ENCODE measurements at regions not wholly inside any gene's neighbourhood (a gene's known extent, or its start where the extent isn't known, plus 50 kb on each side); places are given as distances from the start of the nearest gene placed in this dataset.
"Not testable (repeated sequence)": the region's sequence is repeated elsewhere in the genome, so short reads cannot be mapped to it uniquely, and the experiment has no call there.

DNA sequence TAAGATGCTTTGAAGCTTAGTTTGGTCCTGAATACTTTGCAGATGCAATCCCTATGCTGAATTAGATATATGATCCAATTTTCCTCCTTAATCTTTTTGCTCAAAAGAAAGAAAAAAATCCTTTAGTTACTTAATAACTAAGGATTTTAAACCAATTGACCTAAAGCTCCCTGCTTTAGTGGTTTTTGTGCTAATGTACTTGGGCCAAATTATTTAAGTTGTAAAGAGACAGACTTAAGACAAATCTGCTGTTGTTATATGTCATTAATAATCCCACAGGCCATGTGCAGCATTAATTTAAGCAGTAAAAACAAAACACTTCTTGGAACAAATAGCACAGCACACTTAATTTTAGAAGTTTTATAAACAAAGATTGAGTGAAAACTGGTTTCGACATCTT is 776.1 kb upstream of the SEMA6D start:
- no peak for TF ChIP-seq PAX5 (IDR thresholded peaks at IDR 0.05; ENCODE audit: insufficient read depth, low read length, severe bottlenecking)
- TF ChIP-seq POLR2A (IDR thresholded peaks at IDR 0.05; ENCODE audit: low read depth, low read length), result no peak
- TF ChIP-seq TAF1 (IDR thresholded peaks at IDR 0.05; ENCODE audit: low read depth, low read length), result no peak
- TF ChIP-seq POU2F2 (IDR thresholded peaks at IDR 0.05; ENCODE audit: low read depth, low read length), result no peak
- TF ChIP-seq POLR2AphosphoS5 (IDR thresholded peaks at IDR 0.05; ENCODE audit: low read depth, low read length), result no peak
- TF ChIP-seq SPI1 (IDR thresholded peaks at IDR 0.05; ENCODE audit: low read depth, low read length), result no peak
- DNase-seq (ENCODE audit: insufficient read length, low spot score), result no peak
- no peak for FAIRE-seq

DNA sequence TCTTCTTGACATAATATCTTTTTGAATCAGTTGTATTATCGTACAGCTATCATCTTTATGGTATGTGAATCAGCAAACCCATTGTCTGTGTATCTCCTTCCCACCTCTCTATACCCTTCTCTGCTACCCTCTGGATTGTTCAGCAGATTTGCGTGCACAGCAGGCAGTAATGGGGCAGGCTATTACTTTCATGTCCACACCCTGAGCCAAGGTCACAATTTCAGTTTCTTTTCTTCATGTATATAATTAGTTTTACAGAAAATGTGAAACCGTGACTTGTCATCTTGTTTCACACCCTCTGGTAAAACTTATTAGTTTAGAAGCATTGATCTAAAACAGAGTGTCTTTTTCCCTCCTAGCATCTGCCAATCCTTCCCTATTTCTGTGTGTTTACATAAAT is 770.4 kb upstream of the SEMA6D start:
- FAIRE-seq, result no peak
- no peak for DNase-seq (ENCODE audit: insufficient read length, low spot score)

DNA sequence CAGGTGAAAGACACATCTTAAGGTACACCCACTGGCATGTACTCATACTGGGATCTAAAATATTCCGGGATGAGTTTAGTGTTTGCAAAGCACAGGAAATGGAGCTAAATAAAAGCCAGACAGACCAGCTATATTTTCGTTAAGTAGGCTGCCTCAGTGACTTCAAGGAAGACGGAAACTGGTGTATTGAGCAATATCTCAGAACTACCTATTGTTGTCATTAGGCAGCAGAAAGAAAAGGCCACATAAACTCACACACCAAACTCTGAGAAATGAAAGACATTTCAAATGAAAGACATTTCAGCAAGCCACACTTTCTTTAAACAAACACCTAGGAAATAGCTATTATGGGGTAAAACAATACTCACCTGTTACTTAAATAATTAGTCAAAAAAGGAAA is 761.7 kb upstream of the SEMA6D start:
- DNase-seq (ENCODE audit: insufficient read length, low spot score) (no peak), FAIRE-seq (no peak)
- TF ChIP-seq POLR2A (IDR thresholded peaks at IDR 0.05; ENCODE audit: low read depth, low read length), result no peak
- no peak for TF ChIP-seq TAF1 (IDR thresholded peaks at IDR 0.05; ENCODE audit: low read depth, low read length)
- TF ChIP-seq SPI1 (IDR thresholded peaks at IDR 0.05; ENCODE audit: low read depth, low read length), result no peak

More for the DNA sequence above, 770.4 kb upstream of the SEMA6D start:
- no peak for TF ChIP-seq TAF1 (IDR thresholded peaks at IDR 0.05; ENCODE audit: low read depth, low read length)
- no peak for TF ChIP-seq POLR2A (IDR thresholded peaks at IDR 0.05; ENCODE audit: low read depth, low read length)
- no peak for TF ChIP-seq PAX5 (IDR thresholded peaks at IDR 0.05; ENCODE audit: insufficient read depth, low read length, severe bottlenecking)
- TF ChIP-seq SPI1 (IDR thresholded peaks at IDR 0.05; ENCODE audit: low read depth, low read length), result no peak
- TF ChIP-seq POU2F2 (IDR thresholded peaks at IDR 0.05; ENCODE audit: low read depth, low read length), result no peak
- no peak for TF ChIP-seq POLR2AphosphoS5 (IDR thresholded peaks at IDR 0.05; ENCODE audit: low read depth, low read length)

DNA sequence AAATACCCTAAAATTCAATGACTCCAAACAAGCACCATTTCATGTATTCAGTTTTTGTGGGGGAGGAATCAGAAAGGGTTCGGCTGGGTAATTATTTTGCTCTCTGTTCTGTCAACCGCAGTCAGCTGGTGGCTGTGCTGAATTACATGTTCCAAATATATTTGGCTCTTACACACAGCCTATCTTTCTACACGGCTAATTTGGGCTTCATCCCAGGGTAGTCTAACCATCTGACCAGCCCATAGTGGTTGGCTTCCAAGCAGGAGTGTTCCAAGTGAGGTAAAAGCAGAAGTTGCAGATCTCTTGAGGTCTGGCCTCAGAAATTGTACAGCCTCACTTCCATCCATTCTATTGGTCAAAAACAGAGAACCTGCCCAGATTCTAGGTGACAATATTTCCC is 760.8 kb upstream of the SEMA6D start:
- no peak for DNase-seq (ENCODE audit: insufficient read length, low spot score)
- TF ChIP-seq POLR2AphosphoS5 (IDR thresholded peaks at IDR 0.05; ENCODE audit: low read depth, low read length), result no peak

DNA sequence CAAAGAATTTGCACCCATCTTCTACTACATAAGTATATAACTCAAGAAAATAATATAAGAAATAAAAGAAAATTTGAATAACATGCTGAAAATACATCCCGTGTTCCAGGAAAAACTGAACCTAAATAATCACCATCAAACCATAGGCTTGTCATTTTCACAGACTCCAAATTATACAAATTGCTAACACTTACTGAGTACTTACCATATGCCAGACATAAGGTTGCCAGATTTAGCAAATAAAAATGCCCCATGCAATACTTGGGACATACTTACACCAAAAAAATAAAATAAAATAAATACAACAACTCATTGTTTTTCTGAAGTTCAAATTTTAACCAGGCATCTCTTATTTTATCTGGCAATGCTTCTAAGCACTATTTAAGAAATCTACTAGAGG is 760.4 kb upstream of the SEMA6D start:
- TF ChIP-seq POLR2A (IDR thresholded peaks at IDR 0.05; ENCODE audit: low read depth, low read length), result no peak
- TF ChIP-seq PAX5 (IDR thresholded peaks at IDR 0.05; ENCODE audit: insufficient read depth, low read length, severe bottlenecking), result no peak
- no peak for TF ChIP-seq SPI1 (IDR thresholded peaks at IDR 0.05; ENCODE audit: low read depth, low read length)
- TF ChIP-seq TAF1 (IDR thresholded peaks at IDR 0.05; ENCODE audit: low read depth, low read length), result no peak
- no peak for TF ChIP-seq POLR2AphosphoS5 (IDR thresholded peaks at IDR 0.05; ENCODE audit: low read depth, low read length)
- no peak for TF ChIP-seq POU2F2 (IDR thresholded peaks at IDR 0.05; ENCODE audit: low read depth, low read length)
- DNase-seq (ENCODE audit: insufficient read length, low spot score) (no peak), FAIRE-seq (no peak)

More for the DNA sequence above, 760.8 kb upstream of the SEMA6D start:
- no peak for FAIRE-seq

DNA sequence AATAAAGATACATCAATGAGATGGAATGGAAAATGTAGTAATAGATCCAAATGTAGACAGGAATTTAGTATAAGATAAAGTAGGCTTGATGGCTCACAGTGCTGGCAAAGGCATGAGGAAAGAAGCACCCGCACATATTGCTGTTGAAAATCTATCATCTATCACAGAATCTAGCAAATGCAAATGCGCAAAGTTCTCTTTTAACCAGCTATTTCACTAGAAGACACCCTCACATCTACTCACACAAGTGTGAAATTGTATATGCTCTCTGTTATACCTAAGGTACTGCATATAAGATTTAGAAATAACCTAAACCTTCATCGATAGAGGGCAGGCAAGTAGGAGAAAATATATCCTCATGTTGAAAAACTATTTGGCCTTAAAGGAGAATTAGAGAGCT is 756.7 kb upstream of the SEMA6D start:
- FAIRE-seq (no peak), DNase-seq (ENCODE audit: insufficient read length, low spot score) (no peak)
- TF ChIP-seq SPI1 (IDR thresholded peaks at IDR 0.05; ENCODE audit: low read depth, low read length) (no peak), POLR2A (IDR thresholded peaks at IDR 0.05; ENCODE audit: low read depth, low read length) (no peak), PAX5 (IDR thresholded peaks at IDR 0.05; ENCODE audit: insufficient read depth, low read length, severe bottlenecking) (no peak), POU2F2 (IDR thresholded peaks at IDR 0.05; ENCODE audit: low read depth, low read length) (no peak), POLR2AphosphoS5 (IDR thresholded peaks at IDR 0.05; ENCODE audit: low read depth, low read length) (no peak), TAF1 (IDR thresholded peaks at IDR 0.05; ENCODE audit: low read depth, low read length) (no peak)

DNA sequence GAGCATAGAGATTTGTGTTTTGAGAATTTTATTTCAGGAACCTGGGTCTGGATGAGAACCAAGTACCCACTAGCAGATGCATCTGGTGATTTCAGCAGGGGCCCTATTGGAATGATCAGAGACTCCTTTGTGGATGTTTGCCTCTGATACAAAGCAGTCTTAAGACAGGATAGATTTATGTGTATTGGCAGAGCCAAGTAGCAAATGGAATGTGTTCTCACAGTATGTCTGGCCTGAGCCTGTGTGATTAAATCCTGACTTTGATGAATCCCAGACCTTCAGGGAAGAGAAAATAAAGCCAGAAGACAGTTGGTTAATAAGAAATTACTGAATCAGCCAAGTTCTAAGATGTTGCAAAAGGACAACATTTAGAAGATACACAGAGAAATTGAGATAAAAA is 755.5 kb upstream of the SEMA6D start:
- no peak for TF ChIP-seq POLR2A (IDR thresholded peaks at IDR 0.05; ENCODE audit: low read depth, low read length)
- TF ChIP-seq POLR2AphosphoS5 (IDR thresholded peaks at IDR 0.05; ENCODE audit: low read depth, low read length), result no peak
- no peak for TF ChIP-seq TAF1 (IDR thresholded peaks at IDR 0.05; ENCODE audit: low read depth, low read length)
- no peak for TF ChIP-seq PAX5 (IDR thresholded peaks at IDR 0.05; ENCODE audit: insufficient read depth, low read length, severe bottlenecking)
- TF ChIP-seq SPI1 (IDR thresholded peaks at IDR 0.05; ENCODE audit: low read depth, low read length), result no peak
- TF ChIP-seq POU2F2 (IDR thresholded peaks at IDR 0.05; ENCODE audit: low read depth, low read length), result no peak
- no peak for FAIRE-seq
- no peak for DNase-seq (ENCODE audit: insufficient read length, low spot score)

DNA sequence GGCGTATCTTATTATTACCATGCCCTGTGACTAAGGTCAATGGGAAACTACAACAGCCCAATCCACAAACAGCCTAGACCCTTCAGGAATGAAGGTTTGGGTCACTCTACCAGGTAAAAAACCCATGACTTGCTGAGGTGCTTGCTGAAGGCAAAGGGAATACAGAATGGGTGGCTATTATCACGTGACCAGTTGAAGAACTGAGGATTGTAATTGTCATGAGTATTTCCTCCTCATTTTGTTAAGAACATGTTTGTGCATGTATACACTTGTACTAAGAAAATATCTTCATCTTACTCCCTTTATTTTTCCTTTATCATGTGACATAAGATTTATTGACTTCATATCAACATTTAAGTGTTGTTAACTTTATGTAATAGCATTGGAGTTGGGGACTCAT is 729.2 kb upstream of the SEMA6D start:
- DNase-seq (ENCODE audit: insufficient read length, low spot score); FAIRE-seq: not testable (repeated sequence)

DNA sequence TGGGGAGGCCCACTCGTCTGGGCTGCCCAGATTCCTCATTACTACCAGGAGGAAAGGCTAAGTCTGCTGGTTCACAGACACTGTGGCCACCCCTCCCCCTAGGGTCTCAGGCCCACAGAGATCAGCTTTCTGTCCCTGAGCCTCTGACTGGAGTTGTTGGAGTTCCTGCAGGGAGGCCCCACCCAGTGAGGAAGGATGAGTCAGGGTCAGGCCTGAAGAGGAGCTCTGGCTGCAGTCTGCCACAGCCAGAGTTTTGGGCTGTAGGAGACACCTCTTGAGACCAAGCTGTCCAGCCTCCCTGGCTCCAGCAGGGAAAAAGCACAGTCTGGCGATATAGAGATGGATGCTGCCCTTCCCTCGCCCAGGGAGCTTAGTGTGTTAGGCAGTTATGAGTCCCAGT is 720.9 kb upstream of the SEMA6D start:
- DNase-seq (ENCODE audit: insufficient read length, low spot score) (no peak), FAIRE-seq (no peak)
- TF ChIP-seq POLR2A (IDR thresholded peaks at IDR 0.05; ENCODE audit: low read depth, low read length) (no peak), TAF1 (IDR thresholded peaks at IDR 0.05; ENCODE audit: low read depth, low read length) (no peak), POU2F2 (IDR thresholded peaks at IDR 0.05; ENCODE audit: low read depth, low read length) (no peak), POLR2AphosphoS5 (IDR thresholded peaks at IDR 0.05; ENCODE audit: low read depth, low read length) (no peak), SPI1 (IDR thresholded peaks at IDR 0.05; ENCODE audit: low read depth, low read length) (no peak), PAX5 (IDR thresholded peaks at IDR 0.05; ENCODE audit: insufficient read depth, low read length, severe bottlenecking) (no peak)

DNA sequence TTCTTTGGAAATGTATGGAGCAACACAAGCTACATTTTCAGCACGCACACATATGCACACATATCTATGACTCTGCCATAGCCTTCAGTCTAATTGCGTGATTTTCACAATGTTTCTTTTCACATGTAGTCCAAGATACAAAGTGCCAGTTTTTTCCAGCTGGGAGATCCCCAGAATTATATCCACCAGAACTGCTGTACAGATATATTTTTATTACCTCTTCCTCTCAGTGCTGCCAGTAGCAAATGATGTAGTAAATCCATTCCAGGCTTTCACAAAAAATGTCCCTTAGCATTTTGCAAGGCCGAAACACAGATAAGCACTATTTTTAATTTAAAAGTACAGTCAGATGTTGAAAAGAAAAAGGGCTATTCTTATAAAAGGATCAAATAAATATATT is 719.8 kb upstream of the SEMA6D start:
- FAIRE-seq (no peak), DNase-seq (ENCODE audit: insufficient read length, low spot score) (no peak)
- TF ChIP-seq POLR2A (IDR thresholded peaks at IDR 0.05; ENCODE audit: low read depth, low read length), result no peak
- TF ChIP-seq POLR2AphosphoS5 (IDR thresholded peaks at IDR 0.05; ENCODE audit: low read depth, low read length), result no peak
- no peak for TF ChIP-seq SPI1 (IDR thresholded peaks at IDR 0.05; ENCODE audit: low read depth, low read length)
- no peak for TF ChIP-seq TAF1 (IDR thresholded peaks at IDR 0.05; ENCODE audit: low read depth, low read length)
- no peak for TF ChIP-seq PAX5 (IDR thresholded peaks at IDR 0.05; ENCODE audit: insufficient read depth, low read length, severe bottlenecking)
- no peak for TF ChIP-seq POU2F2 (IDR thresholded peaks at IDR 0.05; ENCODE audit: low read depth, low read length)

DNA sequence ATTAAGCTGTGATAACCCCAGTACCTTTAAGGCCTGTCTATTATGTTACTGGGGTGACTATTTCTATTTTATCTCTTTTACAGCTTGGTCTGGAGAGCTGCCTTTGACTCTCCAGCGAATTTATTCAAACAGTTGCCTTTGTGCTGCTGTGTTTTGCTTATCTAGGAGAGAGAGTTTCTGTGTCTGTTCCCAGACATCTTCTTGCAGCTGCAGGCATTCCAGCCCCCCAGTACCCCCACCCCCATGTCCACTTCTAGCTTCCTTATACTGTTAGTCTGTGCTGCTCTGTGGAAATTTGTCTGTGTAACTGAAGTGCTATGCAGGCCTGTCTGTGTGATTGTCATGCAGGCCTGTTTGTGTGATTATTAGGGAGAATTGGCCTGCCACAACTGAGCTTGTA is 713.7 kb upstream of the SEMA6D start:
- no peak for TF ChIP-seq PAX5 (IDR thresholded peaks at IDR 0.05; ENCODE audit: insufficient read depth, low read length, severe bottlenecking)
- TF ChIP-seq SPI1 (IDR thresholded peaks at IDR 0.05; ENCODE audit: low read depth, low read length), result no peak
- no peak for TF ChIP-seq POU2F2 (IDR thresholded peaks at IDR 0.05; ENCODE audit: low read depth, low read length)
- no peak for TF ChIP-seq TAF1 (IDR thresholded peaks at IDR 0.05; ENCODE audit: low read depth, low read length)
- TF ChIP-seq POLR2A (IDR thresholded peaks at IDR 0.05; ENCODE audit: low read depth, low read length), result no peak
- no peak for TF ChIP-seq POLR2AphosphoS5 (IDR thresholded peaks at IDR 0.05; ENCODE audit: low read depth, low read length)
- FAIRE-seq (no peak), DNase-seq (ENCODE audit: insufficient read length, low spot score) (no peak)
